HEK293T (cell line): ENCODE measurements at regions not wholly inside any gene's neighbourhood (a gene's known extent, or its start where the extent isn't known, plus 50 kb on each side); places are given as distances from the start of the nearest gene placed in this dataset.

Experiments
- BHLHE40 ChIP-seq: fragments of 450-650 bp; IDR thresholded peaks from 2 replicates; pipeline ENCODE4 v1.6.1; 2016; ENCODE audit warnings: mild to moderate bottlenecking, moderate library complexity, borderline replicate concordance
- CTBP1 ChIP-seq: fragments of 450-650 bp; IDR thresholded peaks from 2 replicates; pipeline ENCODE4 v1.6.1; 2016; ENCODE audit warnings: borderline replicate concordance
- FOXK2 ChIP-seq: fragments of 450-650 bp; IDR thresholded peaks from 2 replicates; pipeline ENCODE4 v1.6.1; 2016; ENCODE audit warnings: mild to moderate bottlenecking
- FOXM1 ChIP-seq: fragments of 450-650 bp; IDR thresholded peaks from 2 replicates; pipeline ENCODE4 v1.6.1; 2017; ENCODE audit warnings: mild to moderate bottlenecking, borderline replicate concordance
- LEF1 ChIP-seq: fragments of 450-650 bp; IDR thresholded peaks from 2 replicates; pipeline ENCODE4 v1.6.1; 2017; ENCODE audit warnings: mild to moderate bottlenecking, borderline replicate concordance
- NFRKB ChIP-seq: fragments of 450-650 bp; IDR thresholded peaks from 2 replicates; pipeline ENCODE4 v1.6.1; 2016; ENCODE audit warnings: mild to moderate bottlenecking, moderate library complexity
- SP1 ChIP-seq: fragments of 450-650 bp; IDR thresholded peaks from 2 replicates; pipeline ENCODE4 v1.6.1; 2017
- SUZ12 ChIP-seq: fragments of 450-650 bp; IDR thresholded peaks from 2 replicates; pipeline ENCODE4 v1.6.1; 2016; ENCODE audit warnings: mild to moderate bottlenecking
- ZNF384 ChIP-seq: fragments of 450-650 bp; IDR thresholded peaks from 2 replicates; pipeline ENCODE4 v1.6.1; 2016
- TF ChIP-seq, protein P1 (sequence below): fragments of 450-650 bp; IDR thresholded peaks from 2 replicates; pipeline ENCODE4 v1.6.1; 2016

DNA sequence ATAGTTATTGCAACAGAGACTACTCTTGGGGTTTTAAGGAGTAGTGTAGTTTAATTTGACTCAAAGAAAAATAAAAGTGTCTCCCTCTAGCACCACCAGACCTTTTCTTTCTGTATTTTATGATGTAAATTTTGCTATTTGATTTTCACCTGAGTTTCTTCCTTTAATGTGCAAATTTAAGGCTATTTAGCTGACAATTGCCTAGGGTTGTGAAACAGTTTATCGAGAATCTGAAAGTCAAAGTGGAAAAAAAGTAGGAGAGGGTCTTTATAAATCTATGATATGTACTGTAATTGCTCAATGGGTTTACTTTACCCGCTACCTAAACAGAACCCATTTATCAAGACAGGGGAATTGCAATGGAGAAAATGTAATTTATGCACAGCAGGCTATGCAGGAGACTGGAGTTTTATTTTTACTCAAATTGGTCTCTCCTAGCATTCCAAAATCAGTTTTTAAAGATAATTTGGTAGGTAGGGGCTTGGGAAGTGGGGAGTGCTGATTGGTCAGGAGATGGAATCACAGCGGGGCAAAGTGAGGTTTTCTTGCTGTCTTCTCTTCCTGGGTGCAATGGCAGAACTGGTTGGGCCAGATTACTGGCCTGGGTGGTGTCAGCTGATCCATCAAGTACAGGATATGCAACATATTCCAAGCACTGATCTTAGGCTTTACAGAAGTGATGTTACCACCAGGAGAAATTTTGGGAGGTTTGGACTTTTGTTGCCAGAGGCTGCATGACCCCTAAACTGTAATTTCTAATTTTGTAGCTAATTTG lies 228.6 kb upstream of the TACR3 start:
- TF ChIP-seq BHLHE40 = no peak
- TF ChIP-seq, protein P1, sequence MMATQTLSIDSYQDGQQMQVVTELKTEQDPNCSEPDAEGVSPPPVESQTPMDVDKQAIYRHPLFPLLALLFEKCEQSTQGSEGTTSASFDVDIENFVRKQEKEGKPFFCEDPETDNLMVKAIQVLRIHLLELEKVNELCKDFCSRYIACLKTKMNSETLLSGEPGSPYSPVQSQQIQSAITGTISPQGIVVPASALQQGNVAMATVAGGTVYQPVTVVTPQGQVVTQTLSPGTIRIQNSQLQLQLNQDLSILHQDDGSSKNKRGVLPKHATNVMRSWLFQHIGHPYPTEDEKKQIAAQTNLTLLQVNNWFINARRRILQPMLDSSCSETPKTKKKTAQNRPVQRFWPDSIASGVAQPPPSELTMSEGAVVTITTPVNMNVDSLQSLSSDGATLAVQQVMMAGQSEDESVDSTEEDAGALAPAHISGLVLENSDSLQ = no peak
- TF ChIP-seq CTBP1 = no peak
- no peak for TF ChIP-seq SP1
- no peak for TF ChIP-seq ZNF384
- no peak for TF ChIP-seq NFRKB
- TF ChIP-seq FOXK2 = no peak
- no peak for TF ChIP-seq FOXM1
- no peak for TF ChIP-seq LEF1
- no peak for TF ChIP-seq SUZ12
